ENCODE measurements at regions not wholly inside any gene's neighbourhood (a gene's known extent, or its start where the extent isn't known, plus 50 kb on each side); places are given as distances from the start of the nearest gene placed in this dataset.

DNA sequence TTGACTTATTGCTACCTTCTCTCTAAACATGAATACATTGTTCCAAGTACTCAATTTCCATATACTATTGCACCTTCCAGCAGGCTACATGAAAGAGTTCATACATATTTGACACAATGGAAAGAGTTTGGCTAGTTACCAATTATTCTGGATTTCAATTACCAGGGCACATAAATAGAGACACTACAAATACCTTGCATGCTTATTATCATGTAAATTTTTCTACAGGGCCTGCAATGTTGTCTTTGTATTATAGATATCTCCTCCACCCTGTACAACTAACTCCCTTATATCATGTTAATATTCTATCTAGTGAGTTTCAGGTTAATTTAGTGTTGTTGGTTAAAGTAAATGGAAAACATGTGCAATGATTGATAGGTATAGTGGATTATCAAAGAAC lies 540.7 kb upstream of the SLITRK5 start:
- TF ChIP-seq, protein P1, sequence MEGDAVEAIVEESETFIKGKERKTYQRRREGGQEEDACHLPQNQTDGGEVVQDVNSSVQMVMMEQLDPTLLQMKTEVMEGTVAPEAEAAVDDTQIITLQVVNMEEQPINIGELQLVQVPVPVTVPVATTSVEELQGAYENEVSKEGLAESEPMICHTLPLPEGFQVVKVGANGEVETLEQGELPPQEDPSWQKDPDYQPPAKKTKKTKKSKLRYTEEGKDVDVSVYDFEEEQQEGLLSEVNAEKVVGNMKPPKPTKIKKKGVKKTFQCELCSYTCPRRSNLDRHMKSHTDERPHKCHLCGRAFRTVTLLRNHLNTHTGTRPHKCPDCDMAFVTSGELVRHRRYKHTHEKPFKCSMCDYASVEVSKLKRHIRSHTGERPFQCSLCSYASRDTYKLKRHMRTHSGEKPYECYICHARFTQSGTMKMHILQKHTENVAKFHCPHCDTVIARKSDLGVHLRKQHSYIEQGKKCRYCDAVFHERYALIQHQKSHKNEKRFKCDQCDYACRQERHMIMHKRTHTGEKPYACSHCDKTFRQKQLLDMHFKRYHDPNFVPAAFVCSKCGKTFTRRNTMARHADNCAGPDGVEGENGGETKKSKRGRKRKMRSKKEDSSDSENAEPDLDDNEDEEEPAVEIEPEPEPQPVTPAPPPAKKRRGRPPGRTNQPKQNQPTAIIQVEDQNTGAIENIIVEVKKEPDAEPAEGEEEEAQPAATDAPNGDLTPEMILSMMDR (conservative IDR thresholded peaks at IDR 0.05; ENCODE audit: low read length), result no peak
- TF ChIP-seq EZH2phosphoT487 (IDR thresholded peaks at IDR 0.05; ENCODE audit: borderline replicate concordance, low read depth, low read length), result no peak
